VCaP (cell line): ENCODE measurements at regions not wholly inside any gene's neighbourhood (a gene's known extent, or its start where the extent isn't known, plus 50 kb on each side); places are given as distances from the start of the nearest gene placed in this dataset.

ENCODE experiments used
- H3K27ac ChIP-seq: fragments of 450-650 bp; 2 replicates; pipeline ENCODE4 v1.5.1; 2017
- CTCF ChIP-seq: fragments of 450-650 bp; conservative IDR thresholded peaks from 2 replicates; pipeline ENCODE4 v1.5.1; 2017; ENCODE audit warnings: mild to moderate bottlenecking, moderate library complexity

- TF ChIP-seq CTCF, result no peak
- no peak overlapping the region for H3K27ac ChIP-seq
Measured at GRCh38 chr1:182268669-182269068, 122.9 kb downstream of the GLUL start.

GRCh38 chr1:182264185-182264584 lies 127.4 kb downstream of the GLUL start:
- no peak overlapping the region for H3K27ac ChIP-seq
- no peak for TF ChIP-seq CTCF

GRCh38 chr1:182263706-182264105 lies 127.9 kb downstream of the GLUL start:
- no peak overlapping the region for H3K27ac ChIP-seq

GRCh38 chr1:182262425-182262824 lies 129.2 kb downstream of the GLUL start:
- TF ChIP-seq CTCF, result no peak
- no peak overlapping the region for H3K27ac ChIP-seq

More at GRCh38 chr1:182263706-182264105, 127.9 kb downstream of the GLUL start:
- no peak for TF ChIP-seq CTCF

GRCh38 chr1:182261655-182262054 lies 129.9 kb downstream of the GLUL start:
- no peak overlapping the region for H3K27ac ChIP-seq
- no peak for TF ChIP-seq CTCF

GRCh38 chr1:182260516-182260915 lies 131.1 kb downstream of the GLUL start:
- TF ChIP-seq CTCF, result no peak
- H3K27ac ChIP-seq, result no peak overlapping the region

- H3K27ac ChIP-seq, result peak overlapping the region; percentile 34; the same call in 1 of the 2 replicates
- TF ChIP-seq CTCF, result no peak
Measured at GRCh38 chr1:182259968-182260367, 131.6 kb downstream of the GLUL start.
